GM10266 (cell line): ENCODE measurements at regions not wholly inside any gene's neighbourhood (a gene's known extent, or its start where the extent isn't known, plus 50 kb on each side); places are given as distances from the start of the nearest gene placed in this dataset.
"Not testable (repeated sequence)": the region's sequence is repeated elsewhere in the genome, so short reads cannot be mapped to it uniquely, and the experiment has no call there.

Source experiments
- DNase-seq: peaks from one replicate; pipeline ENCODE4 v3.0.0; 2012; ENCODE audit errors: extremely low spot score
- CTCF ChIP-seq: IDR thresholded peaks from 2 replicates; pipeline ENCODE4 v1.5.1; 2012; ENCODE audit warnings: mild to moderate bottlenecking, low read depth; ENCODE audit not compliant: control insufficient read depth, insufficient read depth; ENCODE audit errors: missing control alignments

- DNase-seq: no peak
These were observed 1883.3 kb upstream of the CELF4 start for GRCh38 chr18:39448942-39449341.

GRCh38 chr18:39444957-39445356 is 1879.4 kb upstream of the CELF4 start:
- DNase-seq: not testable (repeated sequence)

More at GRCh38 chr18:39448942-39449341, 1883.3 kb upstream of the CELF4 start:
- TF ChIP-seq CTCF: no peak

- DNase-seq: no peak
- no peak for TF ChIP-seq CTCF
These were observed 1876.0 kb upstream of the CELF4 start for GRCh38 chr18:39441648-39442047.

GRCh38 chr18:39435996-39436395 is 1870.4 kb upstream of the CELF4 start:
- no peak for TF ChIP-seq CTCF
- no peak for DNase-seq

- DNase-seq: no peak
- TF ChIP-seq CTCF: no peak
These were observed 1869.6 kb upstream of the CELF4 start for GRCh38 chr18:39435209-39435608.

GRCh38 chr18:39434223-39434920 is 1868.8 kb upstream of the CELF4 start:
- DNase-seq: no peak
- no peak for TF ChIP-seq CTCF

GRCh38 chr18:39425172-39425850 is 1859.7 kb upstream of the CELF4 start:
- DNase-seq: no peak
- no peak for TF ChIP-seq CTCF
